DMS153 (cell line): ENCODE measurements at regions not wholly inside any gene's neighbourhood (a gene's known extent, or its start where the extent isn't known, plus 50 kb on each side); places are given as distances from the start of the nearest gene placed in this dataset.
"Not testable (repeated sequence)": the region's sequence is repeated elsewhere in the genome, so short reads cannot be mapped to it uniquely, and the experiment has no call there.

Experiments
- DNase-seq: peaks from one replicate; lab custom pipeline; 2025; lab: John Stamatoyannopoulos, UW

DNA sequence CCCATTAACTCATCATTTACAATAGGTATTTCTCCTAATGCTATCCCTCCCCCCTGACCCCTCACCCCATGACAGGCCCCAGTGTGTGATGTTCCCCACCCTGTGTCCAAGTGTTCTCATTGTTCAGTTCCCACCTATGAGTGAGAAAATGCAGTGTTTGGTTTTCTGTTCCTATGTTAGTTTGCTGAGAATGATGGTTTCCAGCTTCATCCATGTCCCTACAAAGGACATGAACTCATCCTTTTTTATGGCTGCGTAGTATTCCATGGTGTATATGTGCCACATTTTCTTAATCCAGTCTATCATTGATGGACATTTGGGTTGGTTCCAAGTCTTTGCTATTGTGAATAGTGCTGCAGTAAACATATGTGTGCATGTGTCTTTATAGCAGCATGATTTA is 378.3 kb downstream of the HLX start:
- DNase-seq = not testable (repeated sequence)

DNA sequence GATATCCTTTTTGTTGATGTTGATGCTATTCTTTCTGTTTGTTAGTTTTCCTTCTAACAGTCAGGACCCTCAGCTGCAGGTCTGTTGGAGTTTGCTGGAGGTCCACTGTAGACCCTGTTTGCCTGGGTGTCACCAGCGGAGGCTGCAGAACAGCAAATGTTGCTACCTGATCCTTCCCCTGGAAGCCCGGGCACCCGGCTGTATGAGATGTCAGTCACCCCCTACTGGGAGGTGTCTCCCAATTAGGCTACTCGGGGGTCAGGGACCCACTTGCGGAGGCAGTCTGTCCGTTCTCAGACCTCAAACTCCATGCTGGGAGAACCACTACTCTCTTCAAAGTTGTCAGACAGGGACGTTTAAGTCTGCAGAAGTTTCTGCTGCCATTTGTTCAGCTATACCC is 383.4 kb downstream of the HLX start:
- DNase-seq = not testable (repeated sequence)

DNA sequence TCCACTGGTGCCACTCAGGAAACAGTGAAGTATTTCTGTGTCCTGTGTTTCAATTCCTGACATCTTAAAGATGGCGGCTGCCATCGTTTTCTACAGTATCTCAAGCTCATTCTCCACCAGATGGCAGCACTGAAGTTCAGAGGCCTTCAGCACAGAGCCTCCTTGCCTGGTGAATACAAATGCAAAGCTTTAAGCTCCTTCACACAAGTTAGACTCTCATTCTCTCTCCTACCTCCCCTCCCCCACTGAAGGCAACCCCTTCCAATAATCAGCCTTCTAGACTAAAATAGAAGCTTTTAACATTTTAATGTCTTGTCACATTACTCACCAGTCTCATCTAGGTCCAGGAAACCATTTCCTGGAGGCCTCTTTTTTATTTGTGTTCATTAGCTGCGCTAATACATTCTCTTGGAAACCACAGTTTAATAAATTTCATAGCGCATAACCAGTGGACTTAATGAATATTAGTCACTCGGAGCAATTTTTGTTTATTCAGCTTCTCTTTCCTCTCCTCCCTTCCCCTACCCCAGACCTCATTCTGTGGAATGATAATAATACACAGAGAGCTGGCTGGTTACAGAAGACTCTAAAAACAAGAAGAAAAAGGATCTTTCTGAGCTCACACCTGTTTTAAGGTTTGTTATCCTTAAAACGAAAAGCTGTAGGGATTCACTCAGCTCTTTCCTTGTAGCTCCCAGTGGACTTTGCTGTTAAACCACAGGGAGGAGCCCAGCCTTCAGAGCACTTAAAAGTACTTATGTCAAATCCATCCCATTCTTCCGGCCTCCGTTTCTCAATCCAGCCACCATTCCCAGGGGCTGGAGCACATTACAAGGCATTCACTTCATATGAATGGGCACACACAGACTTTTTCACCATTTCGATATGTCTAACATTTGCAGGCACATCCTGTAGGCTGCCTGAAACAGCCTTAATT is 384.9 kb downstream of the HLX start:
- peak; percentile 44 for DNase-seq

GRCh38 chr1:221264848-221265247 is 385.6 kb downstream of the HLX start:
- DNase-seq = no peak

- no peak for DNase-seq
These were observed 389.1 kb downstream of the HLX start for GRCh38 chr1:221268295-221268694.

DNA sequence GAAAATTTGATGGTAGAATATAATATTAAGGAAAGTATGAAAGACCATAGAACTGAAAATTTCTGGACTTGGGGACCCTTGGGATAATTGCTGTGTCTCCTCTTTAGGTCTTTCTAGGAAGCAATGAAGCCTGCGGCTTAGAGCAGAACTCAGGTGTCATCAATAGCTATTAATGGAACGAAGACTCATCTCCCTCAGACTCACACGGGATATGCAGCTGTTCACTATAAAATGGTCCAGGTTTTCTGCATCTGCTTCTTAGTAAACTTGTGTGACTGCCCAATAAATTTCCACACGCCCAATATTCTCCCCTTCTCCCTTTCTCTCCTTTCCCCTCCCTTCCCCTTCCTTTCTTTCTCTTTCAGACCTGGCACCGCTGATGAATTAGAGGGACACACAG is 392.5 kb downstream of the HLX start:
- DNase-seq = no peak

DNA sequence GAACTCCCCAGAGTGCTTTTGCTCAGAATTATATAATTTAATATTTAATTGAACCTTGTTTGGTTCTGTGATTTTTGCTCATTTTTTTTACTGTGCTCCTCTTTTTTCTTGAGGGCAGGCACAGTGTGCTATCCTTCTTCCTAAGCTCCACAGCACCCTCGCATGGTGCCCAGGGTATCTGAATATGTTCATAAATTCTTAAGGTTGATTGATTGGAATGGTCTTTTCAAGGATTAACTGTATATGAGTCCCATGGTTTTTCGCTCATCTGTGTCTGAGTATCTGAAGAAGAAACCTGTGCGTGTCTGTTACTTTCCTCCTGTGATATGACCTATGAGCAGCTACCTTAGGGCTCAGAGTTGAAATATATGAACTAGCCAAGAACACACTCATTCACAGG is 393.7 kb downstream of the HLX start:
- DNase-seq = no peak

DNA sequence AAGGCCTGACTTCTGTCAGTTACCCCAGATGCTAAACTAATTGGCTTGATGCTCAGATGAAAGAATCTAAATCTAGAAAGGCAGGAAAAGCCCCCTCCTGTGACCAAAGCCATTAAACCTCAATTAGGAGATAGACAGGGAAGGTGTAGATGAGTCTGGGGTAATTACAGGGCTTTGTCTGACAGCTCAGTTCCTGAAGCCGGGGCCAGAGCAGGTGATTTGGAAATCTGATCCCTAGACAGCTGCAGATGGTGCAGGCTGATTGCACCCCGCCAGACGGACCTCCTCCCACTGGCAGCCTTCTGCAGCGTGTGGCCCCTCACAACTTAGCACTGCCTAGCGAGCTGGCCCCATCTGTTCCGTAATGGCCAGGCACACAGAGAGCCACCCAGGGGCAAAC is 395.1 kb downstream of the HLX start:
- peak; percentile 31 for DNase-seq

DNA sequence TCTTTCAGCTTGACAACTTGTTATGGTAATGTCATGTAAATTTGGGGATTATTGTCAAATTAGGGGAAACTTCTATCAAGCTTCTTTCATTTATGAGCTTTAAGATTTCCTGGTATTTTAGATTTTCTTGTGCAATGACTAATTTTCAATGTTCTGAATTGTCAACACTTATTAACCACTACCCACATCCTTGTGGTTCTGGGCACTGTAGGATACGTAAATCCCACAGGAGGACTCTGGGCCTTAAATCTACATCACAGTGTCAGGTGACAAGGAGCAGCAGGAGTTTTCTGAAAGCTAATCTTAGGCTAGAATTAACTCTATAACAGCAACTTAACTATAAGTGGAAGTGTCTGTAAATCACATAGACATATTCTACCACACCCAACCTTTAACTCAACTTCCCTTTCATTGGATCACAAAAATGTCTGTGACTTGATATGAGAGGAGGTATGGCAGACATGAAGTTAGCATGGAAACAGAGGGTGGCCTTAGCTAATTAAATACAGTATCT is 397.7 kb downstream of the HLX start:
- no peak for DNase-seq

- no peak for DNase-seq
These were observed 399.9 kb downstream of the HLX start for GRCh38 chr1:221279146-221279545.

DNA sequence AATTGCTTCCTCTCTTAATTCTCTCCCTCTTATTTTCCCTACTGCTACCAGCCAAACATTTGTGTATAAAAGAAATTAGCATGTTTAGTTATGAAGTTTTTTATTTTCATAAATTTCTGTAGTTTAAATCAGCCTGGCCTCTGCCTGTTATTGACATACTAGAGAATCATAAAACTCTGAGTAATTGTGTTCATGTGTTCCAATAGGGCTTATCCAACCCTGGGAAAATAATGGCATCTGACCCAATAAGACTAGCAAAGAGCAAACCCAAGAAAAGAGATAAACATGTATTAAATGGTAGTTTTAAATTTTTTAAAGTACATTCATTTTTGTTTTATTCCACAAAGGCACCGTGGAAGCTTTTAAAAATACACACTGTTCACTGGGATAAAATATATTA is 404.3 kb downstream of the HLX start:
- DNase-seq = no peak

- no peak for DNase-seq
These were observed 404.8 kb downstream of the HLX start for GRCh38 chr1:221284028-221284427.

GRCh38 chr1:221284991-221285390 is 405.7 kb downstream of the HLX start:
- DNase-seq = not testable (repeated sequence)

DNA sequence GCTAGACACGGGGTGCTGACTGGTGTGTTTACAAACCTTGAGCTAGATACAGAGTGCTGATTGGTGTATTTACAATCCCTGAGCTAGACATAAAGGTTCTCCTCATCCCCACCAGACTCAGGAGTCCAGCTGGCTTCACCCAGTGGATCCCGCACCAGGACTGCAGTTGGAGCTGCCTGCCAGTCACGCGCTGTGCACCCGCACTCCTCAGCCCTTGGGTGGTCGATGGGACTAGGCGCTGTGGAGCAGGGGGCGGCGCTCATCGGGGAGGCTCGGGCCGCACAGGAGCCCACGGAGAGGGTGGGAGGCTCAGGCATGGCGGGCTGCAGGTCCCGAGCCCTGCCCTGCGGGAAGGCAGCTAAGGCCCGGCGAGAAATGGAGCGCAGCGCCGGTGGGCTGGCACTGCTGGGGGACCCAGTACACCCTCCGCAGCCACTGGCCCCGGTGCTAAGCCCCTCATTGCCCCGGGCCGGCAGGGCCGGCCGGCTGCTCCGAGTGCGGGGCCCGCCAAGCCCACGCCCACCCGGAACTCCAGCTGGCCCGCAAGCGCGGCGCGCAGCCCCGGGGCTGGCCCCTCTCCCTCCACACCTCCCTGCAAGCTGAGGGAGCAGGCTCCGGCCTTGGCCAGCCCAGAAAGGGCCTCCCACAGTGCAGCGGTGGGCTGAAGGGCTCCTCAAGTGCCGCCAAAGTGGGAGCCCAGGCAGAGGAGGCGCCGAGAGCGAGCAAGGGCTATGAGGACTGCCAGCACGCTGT is 406.4 kb downstream of the HLX start:
- not testable (repeated sequence) for DNase-seq

- DNase-seq = no peak
These were observed 407.2 kb downstream of the HLX start for GRCh38 chr1:221286399-221286798.

DNA sequence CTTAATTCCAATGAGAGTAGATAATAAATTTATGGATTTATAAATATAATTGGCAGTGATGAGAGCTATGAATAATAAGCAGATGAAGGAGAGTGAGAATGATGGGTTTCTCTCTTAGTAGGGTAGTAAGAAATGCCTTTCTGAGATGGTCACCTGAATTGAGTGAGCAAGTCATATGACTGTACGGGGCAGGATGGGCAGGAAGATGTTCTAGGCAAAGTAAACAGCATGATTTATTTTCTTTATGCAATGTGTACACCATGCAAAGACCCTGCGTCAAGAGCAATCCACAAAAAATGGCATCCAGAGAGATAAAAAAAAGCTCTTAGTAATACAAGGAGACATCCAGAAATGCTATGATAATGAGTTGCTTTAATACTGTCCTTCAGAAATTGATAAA is 409.9 kb downstream of the HLX start:
- DNase-seq = no peak

DNA sequence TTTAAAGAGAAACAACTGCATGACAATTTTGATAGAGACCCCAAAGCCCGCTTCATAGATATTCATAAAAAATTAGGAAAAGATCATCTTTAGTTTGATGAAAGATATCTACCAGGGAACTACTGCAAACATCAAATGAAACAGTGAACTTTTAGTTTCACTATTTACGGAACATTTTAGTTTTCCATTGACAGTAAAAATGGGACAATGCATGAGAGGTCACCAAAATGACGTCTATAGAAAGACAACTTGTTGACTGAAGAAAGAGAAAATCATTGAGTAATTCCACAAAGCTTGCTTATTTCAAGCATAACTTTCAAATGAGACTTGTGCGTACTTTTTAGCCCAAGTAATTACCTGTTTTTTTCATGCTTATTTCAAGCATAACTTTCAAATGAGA is 411.4 kb downstream of the HLX start:
- no peak for DNase-seq

GRCh38 chr1:221291113-221291512 is 411.9 kb downstream of the HLX start:
- DNase-seq = no peak

- no peak for DNase-seq
These were observed 413.4 kb downstream of the HLX start for GRCh38 chr1:221292652-221293051.

GRCh38 chr1:221294242-221294641 is 415.0 kb downstream of the HLX start:
- no peak for DNase-seq

- no peak for DNase-seq
These were observed 423.1 kb downstream of the HLX start for GRCh38 chr1:221302357-221302756.

- DNase-seq = no peak
These were observed 423.6 kb downstream of the HLX start for GRCh38 chr1:221302810-221303209.

GRCh38 chr1:221303623-221304022 is 424.4 kb downstream of the HLX start:
- DNase-seq = no peak
